ENCODE measurements at regions not wholly inside any gene's neighbourhood (a gene's known extent, or its start where the extent isn't known, plus 50 kb on each side); places are given as distances from the start of the nearest gene placed in this dataset.

DNA sequence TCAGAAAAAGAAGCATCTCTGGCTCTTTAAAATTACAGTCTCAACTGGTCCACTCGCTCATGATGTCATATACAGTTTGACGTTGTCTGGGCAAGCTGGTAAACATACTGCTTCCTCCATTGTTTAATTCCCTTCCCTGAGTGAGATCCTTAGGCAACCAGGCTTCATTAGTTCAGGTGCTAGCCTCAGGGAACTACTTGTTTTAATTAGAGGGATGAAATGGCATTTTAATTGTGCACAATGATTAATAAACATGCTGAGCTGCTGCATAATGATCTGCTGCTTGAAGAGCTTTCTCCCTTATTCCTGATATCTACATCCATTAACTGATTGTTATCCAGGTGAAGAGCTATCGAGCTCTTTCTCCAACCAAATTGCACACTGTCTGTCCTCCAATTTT is 195.6 kb upstream of the ETAA1 start:
- CTCF ChIA-PET: no interaction called here
- POLR2A ChIA-PET: no interaction called here
- no peak for DNase-seq (ENCODE audit: extremely low spot score)
- no peak for TF ChIP-seq TARDBP (IDR thresholded peaks at IDR 0.05)
- no peak for TF ChIP-seq BHLHE40 (IDR thresholded peaks at IDR 0.05; ENCODE audit: borderline replicate concordance)
- TF ChIP-seq SUZ12 (IDR thresholded peaks at IDR 0.05): no peak
- no peak for TF ChIP-seq ELF4 (IDR thresholded peaks at IDR 0.05)
- TF ChIP-seq, protein P1, sequence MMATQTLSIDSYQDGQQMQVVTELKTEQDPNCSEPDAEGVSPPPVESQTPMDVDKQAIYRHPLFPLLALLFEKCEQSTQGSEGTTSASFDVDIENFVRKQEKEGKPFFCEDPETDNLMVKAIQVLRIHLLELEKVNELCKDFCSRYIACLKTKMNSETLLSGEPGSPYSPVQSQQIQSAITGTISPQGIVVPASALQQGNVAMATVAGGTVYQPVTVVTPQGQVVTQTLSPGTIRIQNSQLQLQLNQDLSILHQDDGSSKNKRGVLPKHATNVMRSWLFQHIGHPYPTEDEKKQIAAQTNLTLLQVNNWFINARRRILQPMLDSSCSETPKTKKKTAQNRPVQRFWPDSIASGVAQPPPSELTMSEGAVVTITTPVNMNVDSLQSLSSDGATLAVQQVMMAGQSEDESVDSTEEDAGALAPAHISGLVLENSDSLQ (IDR thresholded peaks at IDR 0.05): no peak
- no peak for TF ChIP-seq HDGF (IDR thresholded peaks at IDR 0.05; ENCODE audit: borderline replicate concordance)
- TF ChIP-seq FOXA1 (IDR thresholded peaks at IDR 0.05): no peak
- no peak for TF ChIP-seq L3MBTL2 (conservative IDR thresholded peaks at IDR 0.05)
- no peak for TF ChIP-seq FOXM1 (IDR thresholded peaks at IDR 0.05; ENCODE audit: borderline replicate concordance)

DNA sequence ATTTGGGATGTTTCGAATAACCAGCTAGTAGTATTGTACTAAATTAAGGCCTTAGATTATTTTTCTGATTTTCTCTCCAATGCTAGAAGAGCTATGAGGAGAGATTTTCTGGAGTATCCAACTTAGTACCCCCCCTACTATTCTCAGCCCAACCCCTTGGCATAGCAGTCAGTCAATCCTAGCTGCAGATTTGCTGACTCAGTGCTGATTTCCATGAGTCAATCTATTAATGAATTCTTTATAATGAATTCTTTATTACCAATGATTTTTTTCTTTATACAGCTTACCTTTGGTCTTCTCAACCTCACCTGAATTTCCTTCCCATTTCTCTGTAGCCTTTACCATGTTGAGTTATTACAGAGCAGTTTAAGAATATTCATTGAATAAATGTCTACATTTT is 192.8 kb upstream of the ETAA1 start:
- CTCF ChIA-PET: no interaction called here
- POLR2A ChIA-PET: no interaction called here
- TF ChIP-seq TARDBP (IDR thresholded peaks at IDR 0.05): no peak
- no peak for TF ChIP-seq HDGF (IDR thresholded peaks at IDR 0.05; ENCODE audit: borderline replicate concordance)
- TF ChIP-seq FOXK2 (IDR thresholded peaks at IDR 0.05): no peak
- no peak for TF ChIP-seq SUZ12 (IDR thresholded peaks at IDR 0.05)
- TF ChIP-seq FOXA1 (IDR thresholded peaks at IDR 0.05): no peak
- no peak for TF ChIP-seq CTBP1 (IDR thresholded peaks at IDR 0.05; ENCODE audit: borderline replicate concordance)
- no peak for TF ChIP-seq LEF1 (IDR thresholded peaks at IDR 0.05; ENCODE audit: borderline replicate concordance)
- TF ChIP-seq ZNF384 (IDR thresholded peaks at IDR 0.05): no peak
- no peak for DNase-seq (ENCODE audit: extremely low spot score)

DNA sequence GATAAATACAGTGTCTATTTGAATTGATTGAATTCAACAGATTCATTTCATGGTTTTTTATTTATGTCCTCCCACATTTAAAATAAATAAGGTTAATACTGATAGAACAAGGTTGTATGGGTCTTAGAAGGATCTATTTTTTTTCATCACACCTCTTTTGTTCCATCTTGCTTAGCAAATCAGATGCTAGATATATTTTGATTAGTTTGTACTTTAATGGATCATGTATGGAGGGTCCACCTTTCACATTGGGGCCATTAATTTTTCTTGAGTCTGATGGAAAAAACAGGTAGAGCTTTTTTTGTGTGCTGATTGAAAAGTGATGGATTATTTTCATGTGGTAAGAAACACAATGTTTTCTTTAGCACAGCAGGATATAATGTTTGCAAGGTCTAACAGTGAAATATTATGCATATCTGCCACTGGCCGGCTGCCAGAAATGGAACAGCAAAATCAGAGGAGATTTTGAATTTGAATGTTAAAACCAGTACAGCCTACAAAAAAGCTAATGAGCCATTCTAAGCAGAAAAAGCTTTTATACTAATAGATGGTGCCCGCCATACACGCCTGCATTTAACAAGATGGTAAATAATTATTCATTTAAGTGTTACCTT is 188.1 kb upstream of the ETAA1 start:
- TF ChIP-seq SP1 (IDR thresholded peaks at IDR 0.05): no peak
- TF ChIP-seq SUZ12 (IDR thresholded peaks at IDR 0.05): no peak
- no peak for TF ChIP-seq FOXK2 (IDR thresholded peaks at IDR 0.05)
- no peak for TF ChIP-seq L3MBTL2 (conservative IDR thresholded peaks at IDR 0.05)
- no peak for TF ChIP-seq HDGF (IDR thresholded peaks at IDR 0.05; ENCODE audit: borderline replicate concordance)
- no peak for DNase-seq (ENCODE audit: extremely low spot score)
- ChIA-PET CTCF (interaction anchor here (0.5 kb wide), 1 partner anchor 359 kb away, joined by 3 read pairs; no protein-coding TSS in a partner anchor), POLR2A (no interaction called here)

DNA sequence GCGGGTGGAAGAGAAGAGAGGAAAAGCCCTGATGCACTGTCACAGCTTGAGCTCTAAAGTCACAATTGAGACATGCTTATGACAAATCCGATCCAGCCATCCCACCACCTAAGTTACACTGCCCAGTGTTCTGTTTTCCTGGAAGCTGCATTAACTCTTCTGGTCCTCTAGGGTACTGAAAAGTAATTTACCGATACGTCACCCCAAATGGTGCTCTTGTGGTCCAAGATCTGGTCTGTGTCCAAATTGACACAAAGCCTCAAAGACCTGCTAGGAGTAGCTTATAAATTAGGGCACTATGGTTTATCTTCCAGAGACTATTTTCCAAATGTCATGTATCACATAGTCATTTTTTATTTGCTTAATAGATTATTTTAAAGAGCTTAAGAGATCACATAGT is 186.7 kb upstream of the ETAA1 start:
- ChIA-PET POLR2A (no interaction called here), CTCF (interaction anchor here (1.0 kb wide), 1 partner anchor 337 kb away, joined by 3 read pairs; no protein-coding TSS in a partner anchor)
- DNase-seq (ENCODE audit: extremely low spot score): peak; percentile 11
- TF ChIP-seq BHLHE40 (IDR thresholded peaks at IDR 0.05; ENCODE audit: borderline replicate concordance) (no peak), SUZ12 (IDR thresholded peaks at IDR 0.05) (no peak), LEF1 (IDR thresholded peaks at IDR 0.05; ENCODE audit: borderline replicate concordance) (no peak), FOXK2 (IDR thresholded peaks at IDR 0.05) (no peak), HDGF (IDR thresholded peaks at IDR 0.05; ENCODE audit: borderline replicate concordance) (no peak), ZNF384 (IDR thresholded peaks at IDR 0.05) (no peak), SP1 (IDR thresholded peaks at IDR 0.05) (no peak), ARNT (IDR thresholded peaks at IDR 0.05) (no peak), L3MBTL2 (conservative IDR thresholded peaks at IDR 0.05) (no peak), NFRKB (IDR thresholded peaks at IDR 0.05) (no peak), TARDBP (IDR thresholded peaks at IDR 0.05) (no peak), FOXM1 (IDR thresholded peaks at IDR 0.05; ENCODE audit: borderline replicate concordance) (no peak), FOXA1 (IDR thresholded peaks at IDR 0.05) (no peak), CTBP1 (IDR thresholded peaks at IDR 0.05; ENCODE audit: borderline replicate concordance) (no peak)
- TF ChIP-seq, protein P1 (IDR thresholded peaks at IDR 0.05): no peak

DNA sequence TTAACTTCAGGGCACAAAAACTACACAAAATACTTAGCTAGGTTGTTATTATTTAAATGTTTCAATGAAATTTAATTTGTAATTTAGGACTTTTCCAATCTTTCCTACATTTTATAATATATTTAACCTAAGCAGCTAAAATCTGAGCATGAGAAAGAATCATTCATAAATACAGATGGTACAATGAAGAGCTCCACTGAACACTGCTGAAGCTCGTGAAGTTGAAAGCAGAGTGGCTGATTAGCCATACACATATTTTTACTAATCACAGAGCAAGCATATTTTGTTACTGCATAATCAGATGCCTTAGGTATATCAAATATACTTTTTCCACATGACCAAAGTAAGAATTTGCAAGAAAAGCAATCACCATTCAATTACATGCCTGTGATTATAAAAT is 184.9 kb upstream of the ETAA1 start:
- POLR2A ChIA-PET: no interaction called here
- TF ChIP-seq, protein P1 (IDR thresholded peaks at IDR 0.05): no peak
- no peak for TF ChIP-seq FOXA1 (IDR thresholded peaks at IDR 0.05)
- no peak for TF ChIP-seq ARNT (IDR thresholded peaks at IDR 0.05)
- no peak for TF ChIP-seq SUZ12 (IDR thresholded peaks at IDR 0.05)
- no peak for TF ChIP-seq CTBP1 (IDR thresholded peaks at IDR 0.05; ENCODE audit: borderline replicate concordance)
- TF ChIP-seq BHLHE40 (IDR thresholded peaks at IDR 0.05; ENCODE audit: borderline replicate concordance): no peak
- TF ChIP-seq FOXM1 (IDR thresholded peaks at IDR 0.05; ENCODE audit: borderline replicate concordance): no peak
- no peak for TF ChIP-seq ZNF384 (IDR thresholded peaks at IDR 0.05)
- TF ChIP-seq FOXK2 (IDR thresholded peaks at IDR 0.05): no peak
- no peak for TF ChIP-seq L3MBTL2 (conservative IDR thresholded peaks at IDR 0.05)
- no peak for TF ChIP-seq TARDBP (IDR thresholded peaks at IDR 0.05)
- TF ChIP-seq HDGF (IDR thresholded peaks at IDR 0.05; ENCODE audit: borderline replicate concordance): no peak
- TF ChIP-seq LEF1 (IDR thresholded peaks at IDR 0.05; ENCODE audit: borderline replicate concordance): no peak
- TF ChIP-seq ELF4 (IDR thresholded peaks at IDR 0.05): no peak
- no peak for TF ChIP-seq SP1 (IDR thresholded peaks at IDR 0.05)
- TF ChIP-seq NFRKB (IDR thresholded peaks at IDR 0.05): no peak
- CTCF ChIA-PET: no interaction called here
- DNase-seq (ENCODE audit: extremely low spot score): no peak

DNA sequence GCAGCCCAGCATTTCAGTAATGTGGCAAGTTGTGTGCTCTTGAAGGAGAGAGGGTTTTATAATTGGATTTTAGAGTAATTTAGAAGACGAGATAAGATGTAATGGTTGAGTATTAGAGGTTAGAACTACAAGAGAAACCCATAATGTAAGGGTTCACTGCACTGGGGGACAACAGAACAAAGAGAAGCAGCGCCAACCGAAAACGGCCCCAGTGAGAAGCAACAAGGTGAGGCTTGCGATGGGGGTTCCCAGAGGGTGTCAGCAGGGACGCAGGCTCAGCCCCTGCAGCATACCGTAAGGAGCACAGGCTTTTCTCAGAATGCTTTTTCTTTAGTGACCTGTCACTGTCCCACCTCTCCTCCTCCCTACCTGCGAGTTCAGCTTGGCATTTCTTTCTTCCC is 183.9 kb upstream of the ETAA1 start:
- DNase-seq (ENCODE audit: extremely low spot score): no peak
- ChIA-PET CTCF (no interaction called here), POLR2A (no interaction called here)
- no peak for TF ChIP-seq SP1 (IDR thresholded peaks at IDR 0.05)
- TF ChIP-seq ARNT (IDR thresholded peaks at IDR 0.05): no peak
- TF ChIP-seq ELF4 (IDR thresholded peaks at IDR 0.05): no peak
- no peak for TF ChIP-seq NFRKB (IDR thresholded peaks at IDR 0.05)
- TF ChIP-seq LEF1 (IDR thresholded peaks at IDR 0.05; ENCODE audit: borderline replicate concordance): no peak
- TF ChIP-seq FOXA1 (IDR thresholded peaks at IDR 0.05): no peak

Data from HEK293T (cell line).